ENCODE measurements at regions not wholly inside any gene's neighbourhood (a gene's known extent, or its start where the extent isn't known, plus 50 kb on each side); places are given as distances from the start of the nearest gene placed in this dataset.
"Not testable (repeated sequence)": the region's sequence is repeated elsewhere in the genome, so short reads cannot be mapped to it uniquely, and the experiment has no call there.

DNA sequence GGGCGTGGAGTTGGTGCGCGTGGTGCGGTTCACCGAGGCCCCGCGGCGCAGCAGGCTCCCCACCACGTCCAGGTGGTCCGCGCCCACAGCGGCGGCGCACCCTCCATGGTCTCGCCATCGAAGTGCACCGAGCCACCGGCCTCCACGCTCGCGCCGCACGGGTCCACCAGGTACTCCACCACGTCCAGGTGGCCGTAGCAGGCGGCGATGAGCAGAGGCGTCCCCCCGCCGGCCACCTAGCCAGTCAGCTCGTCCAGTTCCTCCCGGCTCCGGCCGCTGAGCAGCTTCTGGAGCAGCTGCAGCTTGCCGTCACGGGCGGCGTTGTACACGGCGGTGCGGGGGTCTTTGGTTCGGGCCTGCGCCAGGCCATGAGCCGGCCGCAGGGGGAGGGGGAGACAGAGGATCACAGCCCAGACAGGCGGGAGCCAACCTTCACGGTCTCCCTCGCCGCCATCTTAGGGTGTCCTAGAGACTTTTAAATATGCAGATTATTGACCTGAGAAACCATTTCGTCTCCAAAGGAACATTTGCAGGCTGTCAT, 149.8 kb downstream of the POTEC start:
- H3K9me1 ChIP-seq (replicated peaks; ENCODE audit: control insufficient read depth, extremely low read depth, insufficient read depth, low read length); H3K4me3 ChIP-seq (replicated peaks in 1 of 3; ENCODE audit: insufficient read depth in 1 of 3, low read depth in 1 of 3, low read length in 3 of 3); H4K20me1 ChIP-seq (replicated peaks; ENCODE audit: control insufficient read depth, extremely low read depth, insufficient read depth, low read length); H3K4me1 ChIP-seq (ENCODE audit: control insufficient read depth, extremely low read depth, insufficient read depth, low read length); CTCF ChIA-PET; intact Hi-C loops (cut with micrococcal nuclease); dilution Hi-C loops (cut with MboI; ENCODE audit: extremely low pct_ligation_motif_present, low sequenced_read_pairs); H3K9ac ChIP-seq (replicated peaks; ENCODE audit: extremely low read depth, insufficient read depth, low read length); H3K27ac ChIP-seq (ENCODE audit: insufficient read depth, low read depth, low read length); POLR2A ChIA-PET; H3K9me3 ChIP-seq (replicated peaks; ENCODE audit: control insufficient read depth, insufficient read depth, low read length); H2AFZ ChIP-seq (ENCODE audit: low read depth, low read length); FAIRE-seq; H3K4me2 ChIP-seq (ENCODE audit: insufficient read depth, low read length); H3K36me3 ChIP-seq (ENCODE audit: control insufficient read depth in 2 of 2, extremely low read depth in 1 of 2, insufficient read depth in 2 of 2, low read length in 2 of 2); H3K27me3 ChIP-seq (ENCODE audit: control insufficient read depth in 2 of 2, insufficient read depth in 2 of 2, low read length in 2 of 2); DNase-seq (ENCODE audit: low read depth, low spot score); H3K79me2 ChIP-seq (ENCODE audit: control insufficient read depth, insufficient read depth, low read length); BruUV-seq (replicated peaks): not testable (repeated sequence)

DNA sequence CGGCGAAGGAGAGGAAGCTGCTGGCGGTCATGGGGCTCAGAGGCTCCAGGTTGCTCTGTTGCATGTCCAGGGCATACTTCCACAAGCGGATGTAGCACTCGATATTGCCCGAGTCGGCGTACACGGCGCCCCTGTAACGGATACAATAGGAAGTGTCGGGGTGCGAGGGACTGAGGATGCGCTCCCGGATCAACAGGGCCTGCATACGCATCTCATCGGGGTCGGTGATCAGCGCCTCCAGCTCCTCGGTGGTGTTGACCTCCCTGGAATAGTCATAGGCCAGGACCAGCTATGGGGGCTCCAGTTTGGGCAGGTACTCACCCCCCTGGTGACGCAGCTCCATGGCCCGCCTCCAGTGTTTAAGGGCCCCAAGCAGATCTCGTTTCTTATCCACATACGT, 150.8 kb downstream of the POTEC start:
- POLR2A ChIA-PET; dilution Hi-C loops (cut with MboI; ENCODE audit: extremely low pct_ligation_motif_present, low sequenced_read_pairs); H3K9me1 ChIP-seq (replicated peaks; ENCODE audit: control insufficient read depth, extremely low read depth, insufficient read depth, low read length); H4K20me1 ChIP-seq (replicated peaks; ENCODE audit: control insufficient read depth, extremely low read depth, insufficient read depth, low read length); BruUV-seq (replicated peaks); H3K9me3 ChIP-seq (replicated peaks; ENCODE audit: control insufficient read depth, insufficient read depth, low read length); DNase-seq (ENCODE audit: low read depth, low spot score); H3K9ac ChIP-seq (replicated peaks; ENCODE audit: extremely low read depth, insufficient read depth, low read length); H3K27ac ChIP-seq (ENCODE audit: insufficient read depth, low read depth, low read length); intact Hi-C loops (cut with micrococcal nuclease); H3K27me3 ChIP-seq (ENCODE audit: control insufficient read depth in 2 of 2, insufficient read depth in 2 of 2, low read length in 2 of 2); FAIRE-seq; CTCF ChIA-PET; H3K79me2 ChIP-seq (ENCODE audit: control insufficient read depth, insufficient read depth, low read length); H3K4me2 ChIP-seq (ENCODE audit: insufficient read depth, low read length); H3K4me3 ChIP-seq (replicated peaks in 1 of 3; ENCODE audit: insufficient read depth in 1 of 3, low read depth in 1 of 3, low read length in 3 of 3); H2AFZ ChIP-seq (ENCODE audit: low read depth, low read length); H3K4me1 ChIP-seq (ENCODE audit: control insufficient read depth, extremely low read depth, insufficient read depth, low read length); H3K36me3 ChIP-seq (ENCODE audit: control insufficient read depth in 2 of 2, extremely low read depth in 1 of 2, insufficient read depth in 2 of 2, low read length in 2 of 2): not testable (repeated sequence)

DNA sequence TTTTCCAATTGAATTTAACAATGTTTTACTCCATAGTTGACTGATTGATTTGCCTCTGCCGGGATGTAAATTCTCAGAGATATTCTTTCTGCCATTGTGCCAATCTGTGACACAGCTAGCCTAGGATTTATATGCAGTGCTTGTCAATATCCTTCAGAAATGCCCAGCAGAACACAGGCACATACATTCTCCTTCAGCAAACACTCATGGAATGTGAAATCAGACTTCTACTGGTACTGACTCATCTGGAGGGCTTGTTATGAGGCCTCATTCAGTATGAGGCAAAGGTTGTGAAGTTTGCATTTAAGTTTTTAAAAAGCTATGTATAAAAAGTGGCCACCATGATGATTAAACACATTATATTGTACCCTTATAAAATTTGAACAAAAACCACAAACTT, 158.4 kb downstream of the POTEC start:
- H3K4me3 ChIP-seq (replicated peaks in 1 of 3; ENCODE audit: insufficient read depth in 1 of 3, low read depth in 1 of 3, low read length in 3 of 3); H3K27me3 ChIP-seq (ENCODE audit: control insufficient read depth in 2 of 2, insufficient read depth in 2 of 2, low read length in 2 of 2); intact Hi-C loops (cut with micrococcal nuclease); H3K9me3 ChIP-seq (replicated peaks; ENCODE audit: control insufficient read depth, insufficient read depth, low read length); H4K20me1 ChIP-seq (replicated peaks; ENCODE audit: control insufficient read depth, extremely low read depth, insufficient read depth, low read length); H3K27ac ChIP-seq (ENCODE audit: insufficient read depth, low read depth, low read length); H3K4me1 ChIP-seq (ENCODE audit: control insufficient read depth, extremely low read depth, insufficient read depth, low read length); H3K79me2 ChIP-seq (ENCODE audit: control insufficient read depth, insufficient read depth, low read length); dilution Hi-C loops (cut with MboI; ENCODE audit: extremely low pct_ligation_motif_present, low sequenced_read_pairs); FAIRE-seq; H3K9ac ChIP-seq (replicated peaks; ENCODE audit: extremely low read depth, insufficient read depth, low read length); POLR2A ChIA-PET; BruUV-seq (replicated peaks); DNase-seq (ENCODE audit: low read depth, low spot score); H2AFZ ChIP-seq (ENCODE audit: low read depth, low read length); H3K9me1 ChIP-seq (replicated peaks; ENCODE audit: control insufficient read depth, extremely low read depth, insufficient read depth, low read length); H3K36me3 ChIP-seq (ENCODE audit: control insufficient read depth in 2 of 2, extremely low read depth in 1 of 2, insufficient read depth in 2 of 2, low read length in 2 of 2); CTCF ChIA-PET; H3K4me2 ChIP-seq (ENCODE audit: insufficient read depth, low read length): not testable (repeated sequence)

DNA sequence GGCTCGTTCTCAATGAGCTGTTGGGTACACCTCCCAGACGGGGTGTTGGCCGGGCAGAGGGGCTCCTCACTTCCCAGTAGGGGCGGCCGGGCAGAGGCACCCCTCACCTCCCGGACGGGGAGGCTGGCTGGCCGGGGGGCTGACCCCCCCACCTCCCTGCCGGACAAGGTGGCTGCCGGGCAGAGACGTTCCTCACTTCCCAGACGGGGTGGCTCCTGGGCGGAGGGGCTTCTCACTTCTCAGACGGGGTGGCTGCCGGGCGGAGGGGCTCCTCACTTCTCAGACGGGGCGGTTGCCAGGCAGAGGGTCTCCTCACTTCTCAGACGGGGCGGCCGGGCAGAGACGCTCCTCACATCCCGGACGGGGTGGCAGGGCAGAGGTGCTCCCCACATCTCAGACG, 160.7 kb downstream of the POTEC start:
- H4K20me1 ChIP-seq (replicated peaks; ENCODE audit: control insufficient read depth, extremely low read depth, insufficient read depth, low read length); H2AFZ ChIP-seq (ENCODE audit: low read depth, low read length); intact Hi-C loops (cut with micrococcal nuclease); H3K27ac ChIP-seq (ENCODE audit: insufficient read depth, low read depth, low read length); FAIRE-seq; H3K36me3 ChIP-seq (ENCODE audit: control insufficient read depth in 2 of 2, extremely low read depth in 1 of 2, insufficient read depth in 2 of 2, low read length in 2 of 2); H3K4me3 ChIP-seq (replicated peaks in 1 of 3; ENCODE audit: insufficient read depth in 1 of 3, low read depth in 1 of 3, low read length in 3 of 3); dilution Hi-C loops (cut with MboI; ENCODE audit: extremely low pct_ligation_motif_present, low sequenced_read_pairs); DNase-seq (ENCODE audit: low read depth, low spot score); H3K4me2 ChIP-seq (ENCODE audit: insufficient read depth, low read length); H3K9me3 ChIP-seq (replicated peaks; ENCODE audit: control insufficient read depth, insufficient read depth, low read length); POLR2A ChIA-PET; H3K79me2 ChIP-seq (ENCODE audit: control insufficient read depth, insufficient read depth, low read length); H3K9ac ChIP-seq (replicated peaks; ENCODE audit: extremely low read depth, insufficient read depth, low read length); BruUV-seq (replicated peaks); H3K27me3 ChIP-seq (ENCODE audit: control insufficient read depth in 2 of 2, insufficient read depth in 2 of 2, low read length in 2 of 2); H3K4me1 ChIP-seq (ENCODE audit: control insufficient read depth, extremely low read depth, insufficient read depth, low read length); CTCF ChIA-PET; H3K9me1 ChIP-seq (replicated peaks; ENCODE audit: control insufficient read depth, extremely low read depth, insufficient read depth, low read length): not testable (repeated sequence)

Data from endothelial cell of umbilical vein (primary cell).